Left ventricle myocardium inferior (tissue), 1 donor: ENCODE measurements at regions not wholly inside any gene's neighbourhood (a gene's known extent, or its start where the extent isn't known, plus 50 kb on each side); places are given as distances from the start of the nearest gene placed in this dataset.

Experiments
- DNase-seq: peaks from one replicate; pipeline ENCODE4 v3.0.0-alpha.2; 2020
- H3K27ac ChIP-seq: fragments of 200-600 bp; replicated peaks from 2 replicates; pipeline ENCODE4 v1.8.0; 2021
- H3K27me3 ChIP-seq: fragments of 200-600 bp; 2 replicates; pipeline ENCODE4 v1.8.0; 2021; ENCODE audit warnings: low read depth
- H3K36me3 ChIP-seq: fragments of 200-600 bp; 2 replicates; pipeline ENCODE4 v1.8.0; 2021
- H3K4me1 ChIP-seq: fragments of 200-600 bp; 2 replicates; pipeline ENCODE4 v1.8.0; 2021
- H3K4me3 ChIP-seq: fragments of 200-600 bp; 2 replicates; pipeline ENCODE4 v1.8.0; 2021; ENCODE audit warnings: mild to moderate bottlenecking, moderate library complexity
- H3K9me3 ChIP-seq: fragments of 200-600 bp; replicated peaks from 2 replicates; pipeline ENCODE4 v1.8.0; 2021
- CTCF ChIP-seq: fragments of 200-600 bp; IDR thresholded peaks from 2 replicates; pipeline ENCODE4 v1.8.0; 2021; ENCODE audit warnings: antibody characterized with exemption, mild to moderate bottlenecking, borderline replicate concordance
- intact Hi-C: fragments of 100-400 bp; cut with micrococcal nuclease; formaldehyde crosslinking; loops from one replicate; pipeline ENCODE4 v1.11.0; 2022
- donor health status: DM: no; HTN: yes; CAD: no; lungs with severe emphysema.

- Histone ChIP-seq H3K27me3 (no peaks in the 10 kb centered on the region), H3K9me3 (peaks cover 17% of the 10 kb centered on the region), H3K4me1 (no peaks in the 10 kb centered on the region), H3K4me3 (no peak overlapping the region), H3K36me3 (no peaks in the 10 kb centered on the region), H3K27ac (no peak overlapping the region)
- no peak for TF ChIP-seq CTCF
- DNase-seq, result no peak
- intact Hi-C loops, result no loop called here
These were observed 1508.7 kb upstream of the TMEFF2 start for GRCh38 chr2:193703411-193703810.

GRCh38 chr2:193701484-193701883 is 1506.8 kb upstream of the TMEFF2 start:
- intact Hi-C loops, result no loop called here
- no peak for TF ChIP-seq CTCF
- DNase-seq, result no peak
- H3K4me3 ChIP-seq, result no peak overlapping the region
- no peak overlapping the region for H3K27ac ChIP-seq
- no peaks in the 10 kb centered on the region for H3K27me3 ChIP-seq
- no peaks in the 10 kb centered on the region for H3K36me3 ChIP-seq
- peaks cover 14% of the 10 kb centered on the region for H3K9me3 ChIP-seq
- H3K4me1 ChIP-seq, result no peaks in the 10 kb centered on the region

- no peak for DNase-seq
- Histone ChIP-seq H3K27me3 (no peaks in the 10 kb centered on the region), H3K4me3 (no peak overlapping the region), H3K4me1 (no peaks in the 10 kb centered on the region), H3K9me3 (no peaks in the 10 kb centered on the region), H3K36me3 (no peaks in the 10 kb centered on the region), H3K27ac (no peak overlapping the region)
- intact Hi-C loops, result no loop called here
- TF ChIP-seq CTCF, result no peak
These were observed 1500.6 kb upstream of the TMEFF2 start for GRCh38 chr2:193695367-193695766.

- no peaks in the 10 kb centered on the region for H3K4me1 ChIP-seq
- H3K27ac ChIP-seq, result no peak overlapping the region
- no peaks in the 10 kb centered on the region for H3K36me3 ChIP-seq
- no peak for TF ChIP-seq CTCF
- no peak overlapping the region for H3K4me3 ChIP-seq
- intact Hi-C loops, result no loop called here
- no peak for DNase-seq
- no peaks in the 10 kb centered on the region for H3K9me3 ChIP-seq
- no peaks in the 10 kb centered on the region for H3K27me3 ChIP-seq
These were observed 1499.0 kb upstream of the TMEFF2 start for GRCh38 chr2:193693758-193694157.

GRCh38 chr2:193690572-193690971 is 1495.8 kb upstream of the TMEFF2 start:
- Histone ChIP-seq H3K27me3 (no peaks in the 10 kb centered on the region), H3K27ac (no peak overlapping the region), H3K4me3 (no peak overlapping the region), H3K9me3 (no peaks in the 10 kb centered on the region), H3K36me3 (no peaks in the 10 kb centered on the region), H3K4me1 (no peaks in the 10 kb centered on the region)
- no peak for TF ChIP-seq CTCF
- no peak for DNase-seq
- intact Hi-C loops, result no loop called here

- no peak overlapping the region for H3K4me3 ChIP-seq
These were observed 1492.5 kb upstream of the TMEFF2 start for GRCh38 chr2:193687195-193687594.

More at GRCh38 chr2:193687195-193687594, 1492.5 kb upstream of the TMEFF2 start:
- Histone ChIP-seq H3K9me3 (no peaks in the 10 kb centered on the region), H3K4me1 (no peaks in the 10 kb centered on the region), H3K27ac (no peak overlapping the region), H3K27me3 (no peaks in the 10 kb centered on the region), H3K36me3 (no peaks in the 10 kb centered on the region)
- no peak for TF ChIP-seq CTCF
- intact Hi-C loops, result no loop called here
- DNase-seq, result no peak
